ENCODE measurements at regions not wholly inside any gene's neighbourhood (a gene's known extent, or its start where the extent isn't known, plus 50 kb on each side); places are given as distances from the start of the nearest gene placed in this dataset.

DNA sequence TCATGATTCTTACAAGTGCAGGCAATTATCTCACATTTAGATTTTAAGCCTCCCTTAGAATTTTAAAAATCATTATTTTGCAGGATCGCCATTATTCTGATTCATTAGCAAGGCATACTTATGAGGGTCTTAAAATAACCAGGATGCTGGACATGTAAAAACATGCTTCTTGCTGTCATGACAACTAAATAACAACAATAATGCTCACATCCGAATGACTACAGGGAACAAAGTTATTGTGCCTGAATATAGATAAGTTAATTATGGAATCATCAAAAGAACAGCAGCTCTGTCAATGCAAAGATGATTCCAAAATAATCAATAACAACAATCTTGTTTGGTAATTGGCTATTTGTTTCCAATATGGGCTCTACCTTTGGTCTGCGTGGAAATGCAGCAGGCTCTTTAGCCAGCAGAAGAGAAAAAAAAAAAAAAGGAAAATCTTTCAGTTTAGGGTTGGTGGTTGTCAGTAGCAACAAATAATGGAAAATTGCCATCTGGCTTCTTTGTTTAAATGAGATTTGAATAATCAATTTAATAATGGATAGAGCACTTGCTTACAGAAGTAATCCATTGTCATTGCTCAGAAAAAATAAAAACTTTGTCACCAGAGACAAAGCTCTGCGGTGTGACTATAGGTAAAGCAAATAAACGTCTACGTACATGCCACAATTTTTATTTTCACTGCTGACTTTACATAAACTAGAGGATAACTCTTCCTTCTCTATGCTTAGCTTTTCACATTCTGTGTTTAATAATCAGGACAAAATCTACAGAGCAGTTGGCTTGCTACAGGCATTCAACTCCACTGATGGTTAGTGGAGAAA lies 468.9 kb upstream of the TSHZ3 start:
- Histone ChIP-seq H3K27ac (ENCODE audit: low read depth, low read length) (peak overlapping the region; percentile 71; the same call in 1 of the 2 replicates), H3K9ac (ENCODE audit: low read depth, low read length) (no peak overlapping the region), H3K9me3 (ENCODE audit: insufficient read depth, low read depth, low read length) (no peaks in the 10 kb centered on the region), H3K4me1 (ENCODE audit: insufficient read depth, low read length) (peaks cover 12% of the 10 kb centered on the region), H3K27me3 (ENCODE audit: insufficient read depth, low read length) (no peaks in the 10 kb centered on the region), H3K4me3 (ENCODE audit: low read length) (no peak overlapping the region), H3K36me3 (ENCODE audit: insufficient read depth, low read length) (no peaks in the 10 kb centered on the region)
- 90% methylated on average over 5 of the region's 6 CpGs for WGBS

DNA sequence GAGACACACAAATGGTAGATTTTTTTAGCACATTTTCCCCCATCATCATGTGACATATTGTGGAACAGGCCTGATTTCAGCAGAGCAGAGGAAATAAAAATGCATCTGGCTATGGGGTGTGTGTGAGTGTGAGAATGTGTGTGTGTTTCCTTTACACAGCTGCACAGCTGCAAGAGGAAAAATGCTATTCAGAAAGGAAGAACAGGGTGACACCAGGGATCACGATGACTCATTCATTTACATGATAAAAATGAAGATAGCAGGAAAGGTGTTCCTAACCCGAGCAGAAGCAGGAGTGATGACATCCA lies 469.5 kb upstream of the TSHZ3 start:
- no peaks in the 10 kb centered on the region for H3K27me3 ChIP-seq (ENCODE audit: insufficient read depth, low read length)
- H3K27ac ChIP-seq (ENCODE audit: low read depth, low read length), result peak overlapping the region; percentile 71; the same call in 1 of the 2 replicates
- no peak overlapping the region for H3K4me3 ChIP-seq (ENCODE audit: low read length)
- no peak overlapping the region for H3K9ac ChIP-seq (ENCODE audit: low read depth, low read length)
- H3K36me3 ChIP-seq (ENCODE audit: insufficient read depth, low read length), result no peaks in the 10 kb centered on the region
- H3K9me3 ChIP-seq (ENCODE audit: insufficient read depth, low read depth, low read length), result no peaks in the 10 kb centered on the region
- 38% methylated on average over 2 of the region's 2 CpGs for WGBS
- H3K4me1 ChIP-seq (ENCODE audit: insufficient read depth, low read length), result peaks cover 12% of the 10 kb centered on the region

DNA sequence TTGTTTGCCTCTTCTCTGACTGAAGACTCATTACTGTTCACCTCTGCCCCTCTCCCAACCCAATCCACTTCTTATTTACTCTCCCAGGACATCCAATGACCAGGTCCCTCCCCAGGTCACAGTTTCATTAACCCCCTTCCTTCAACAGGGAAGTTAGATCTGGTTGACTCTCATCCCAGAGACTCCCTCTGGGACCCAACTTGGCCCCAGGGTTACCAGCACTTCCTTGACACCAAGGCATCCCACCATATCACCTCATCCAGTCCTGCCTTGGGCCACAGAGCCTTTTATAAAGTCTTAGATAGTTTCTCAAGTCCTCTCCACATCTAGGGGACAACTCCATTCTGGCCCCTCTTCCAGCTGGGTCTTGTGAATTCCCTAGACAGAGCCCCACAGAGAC lies 470.6 kb upstream of the TSHZ3 start:
- Histone ChIP-seq H3K36me3 (ENCODE audit: insufficient read depth, low read length) (no peaks in the 10 kb centered on the region), H3K27me3 (ENCODE audit: insufficient read depth, low read length) (no peaks in the 10 kb centered on the region), H3K4me1 (ENCODE audit: insufficient read depth, low read length) (peaks cover 12% of the 10 kb centered on the region), H3K9ac (ENCODE audit: low read depth, low read length) (no peak overlapping the region), H3K27ac (ENCODE audit: low read depth, low read length) (no peak overlapping the region), H3K9me3 (ENCODE audit: insufficient read depth, low read depth, low read length) (no peaks in the 10 kb centered on the region), H3K4me3 (ENCODE audit: low read length) (no peak overlapping the region)

DNA sequence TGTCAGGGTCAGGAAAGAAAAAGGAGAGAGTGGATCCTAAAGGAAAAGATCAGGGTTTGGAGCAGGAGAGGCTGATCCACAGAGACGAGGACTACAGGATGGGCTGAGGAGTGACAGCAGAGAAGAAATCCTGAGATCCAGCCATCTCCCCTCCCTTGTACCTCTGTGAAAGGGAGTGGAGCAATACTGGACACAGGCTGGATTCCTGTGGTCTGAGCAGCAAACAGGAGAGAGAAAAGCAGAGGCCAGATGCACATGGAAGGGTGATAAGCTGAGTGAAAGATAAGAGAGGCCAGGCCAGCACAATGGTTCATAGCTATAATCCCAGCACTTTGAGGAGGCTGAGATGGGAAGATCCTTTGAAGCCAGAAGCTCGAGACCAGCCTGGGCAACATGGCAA lies 472.1 kb upstream of the TSHZ3 start:
- Histone ChIP-seq H3K36me3 (ENCODE audit: insufficient read depth, low read length) (no peaks in the 10 kb centered on the region), H3K27me3 (ENCODE audit: insufficient read depth, low read length) (no peaks in the 10 kb centered on the region), H3K4me1 (ENCODE audit: insufficient read depth, low read length) (peaks cover 12% of the 10 kb centered on the region), H3K4me3 (ENCODE audit: low read length) (no peak overlapping the region), H3K9ac (ENCODE audit: low read depth, low read length) (no peak overlapping the region), H3K9me3 (ENCODE audit: insufficient read depth, low read depth, low read length) (no peaks in the 10 kb centered on the region), H3K27ac (ENCODE audit: low read depth, low read length) (no peak overlapping the region)
- WGBS, result 97% methylated on average over 2 of the region's 2 CpGs

DNA sequence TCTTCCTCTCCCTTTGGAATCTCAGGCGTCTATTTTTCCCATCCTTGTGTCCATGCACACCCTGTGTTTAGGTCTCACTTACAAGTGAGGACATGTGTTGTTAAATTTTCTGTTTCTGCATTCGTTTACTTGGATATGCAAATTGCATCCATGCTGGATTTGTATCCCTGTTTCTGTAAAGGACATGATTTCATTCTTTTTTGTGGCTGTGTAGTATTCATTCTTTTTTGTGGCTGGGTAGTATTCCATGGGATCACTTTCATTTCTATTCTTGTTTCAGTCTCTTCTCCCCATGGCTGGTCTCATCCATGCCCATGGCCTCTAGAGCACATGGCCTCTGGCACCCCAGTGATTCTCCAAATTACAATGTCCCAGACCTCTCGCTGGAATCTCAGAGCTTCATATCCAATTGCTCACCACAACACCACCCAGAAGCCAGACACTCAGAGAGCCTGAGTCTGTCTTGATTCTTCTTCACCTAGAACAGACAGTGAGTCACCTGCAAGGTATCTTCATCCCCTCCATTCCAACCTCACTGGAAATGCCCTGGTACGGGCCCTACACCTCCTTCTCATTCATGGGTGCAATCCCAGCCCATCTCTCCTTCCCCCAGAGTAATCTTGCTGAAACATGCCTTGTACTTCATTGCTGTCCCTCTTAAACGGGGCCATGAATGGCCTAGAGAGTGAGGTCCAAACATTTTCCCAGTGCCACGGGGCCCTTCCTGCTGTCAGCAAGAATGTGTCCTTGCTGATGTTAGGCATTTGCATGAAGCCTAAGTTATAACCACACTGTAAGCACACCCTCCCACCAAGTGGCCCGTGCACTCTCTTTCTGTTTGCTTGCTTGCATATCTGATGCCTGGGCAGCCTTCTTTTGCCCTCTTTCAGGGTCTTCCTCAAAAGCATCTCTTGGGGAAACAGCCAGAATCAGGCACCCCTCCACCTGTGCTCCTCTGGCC lies 476.2 kb upstream of the TSHZ3 start:
- no peaks in the 10 kb centered on the region for H3K4me1 ChIP-seq (ENCODE audit: insufficient read depth, low read length)
- 90% methylated on average over 7 of the region's 7 CpGs for WGBS

DNA sequence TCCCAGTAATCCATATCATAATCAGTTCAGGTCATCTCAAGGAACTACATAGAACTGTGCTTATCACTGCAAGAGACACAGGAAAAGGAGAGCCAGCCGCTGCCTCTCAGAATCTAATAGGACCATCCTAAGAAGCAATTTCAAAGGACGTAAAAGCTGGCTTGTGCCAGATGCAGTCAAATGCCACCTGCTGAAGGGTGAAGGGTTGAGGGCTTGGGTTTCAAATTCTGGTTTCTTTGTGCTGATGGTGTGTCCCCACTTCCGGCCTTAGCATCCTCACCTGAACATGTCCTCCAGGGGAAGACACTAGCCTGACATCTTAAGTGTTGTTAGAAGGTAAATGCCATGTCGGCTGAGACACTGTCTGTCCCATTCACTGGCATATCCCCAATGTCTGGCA lies 477.1 kb upstream of the TSHZ3 start:
- H3K4me1 ChIP-seq (ENCODE audit: insufficient read depth, low read length), result no peaks in the 10 kb centered on the region
- no peak overlapping the region for H3K9ac ChIP-seq (ENCODE audit: low read depth, low read length)
- H3K9me3 ChIP-seq (ENCODE audit: insufficient read depth, low read depth, low read length), result no peaks in the 10 kb centered on the region
- no peak overlapping the region for H3K4me3 ChIP-seq (ENCODE audit: low read length)
- no peaks in the 10 kb centered on the region for H3K36me3 ChIP-seq (ENCODE audit: insufficient read depth, low read length)
- no peak overlapping the region for H3K27ac ChIP-seq (ENCODE audit: low read depth, low read length)
- 94% methylated on average over 4 of the region's 4 CpGs for WGBS
- H3K27me3 ChIP-seq (ENCODE audit: insufficient read depth, low read length), result no peaks in the 10 kb centered on the region

More for the DNA sequence above, 476.2 kb upstream of the TSHZ3 start:
- no peaks in the 10 kb centered on the region for H3K36me3 ChIP-seq (ENCODE audit: insufficient read depth, low read length)
- no peaks in the 10 kb centered on the region for H3K27me3 ChIP-seq (ENCODE audit: insufficient read depth, low read length)
- no peak overlapping the region for H3K9ac ChIP-seq (ENCODE audit: low read depth, low read length)
- H3K4me3 ChIP-seq (ENCODE audit: low read length), result no peak overlapping the region
- no peak overlapping the region for H3K27ac ChIP-seq (ENCODE audit: low read depth, low read length)
- no peaks in the 10 kb centered on the region for H3K9me3 ChIP-seq (ENCODE audit: insufficient read depth, low read depth, low read length)

DNA sequence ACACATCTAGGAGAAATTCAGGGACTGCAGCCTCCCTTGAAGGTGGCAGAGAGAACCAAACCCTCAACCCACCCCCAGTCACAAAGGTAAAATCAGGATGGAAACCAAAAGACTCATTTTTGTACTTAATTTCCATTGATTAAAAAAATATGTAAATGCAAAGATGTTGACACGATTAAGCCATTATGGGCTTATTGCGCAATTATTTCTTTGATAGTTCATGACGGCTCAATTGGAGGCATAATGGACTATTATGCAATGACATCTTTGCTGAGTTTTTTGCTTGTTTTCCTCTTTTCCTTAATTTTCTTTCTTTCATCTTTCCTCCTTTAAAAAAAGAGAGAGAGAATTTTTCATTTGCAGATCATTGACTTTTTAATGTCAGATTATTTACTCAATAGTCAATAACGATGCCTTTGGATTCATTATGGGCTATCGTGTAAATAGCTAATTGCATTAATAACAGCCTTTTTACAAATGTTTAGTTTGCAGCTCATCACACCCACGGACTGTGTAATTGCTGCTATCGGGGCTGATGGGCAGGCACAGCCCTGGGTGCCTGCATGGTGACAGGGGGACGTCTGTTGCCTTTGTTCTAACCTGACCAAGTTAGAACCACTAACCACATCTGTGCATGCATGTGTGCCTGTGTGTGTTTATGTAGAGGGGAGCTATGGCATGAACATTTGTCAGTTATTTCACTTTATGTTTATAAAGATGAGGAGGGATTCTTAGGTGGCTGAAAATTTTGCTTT lies 482.4 kb upstream of the TSHZ3 start:
- Histone ChIP-seq H3K36me3 (ENCODE audit: insufficient read depth, low read length) (no peaks in the 10 kb centered on the region), H3K9me3 (ENCODE audit: insufficient read depth, low read depth, low read length) (peaks cover 7% of the 10 kb centered on the region; the same call in 1 of the 2 replicates), H3K27me3 (ENCODE audit: insufficient read depth, low read length) (no peaks in the 10 kb centered on the region), H3K4me1 (ENCODE audit: insufficient read depth, low read length) (no peaks in the 10 kb centered on the region), H3K9ac (ENCODE audit: low read depth, low read length) (no peak overlapping the region), H3K4me3 (ENCODE audit: low read length) (no peak overlapping the region), H3K27ac (ENCODE audit: low read depth, low read length) (no peak overlapping the region)
- WGBS, result 91% methylated on average over 8 of the region's 8 CpGs

DNA sequence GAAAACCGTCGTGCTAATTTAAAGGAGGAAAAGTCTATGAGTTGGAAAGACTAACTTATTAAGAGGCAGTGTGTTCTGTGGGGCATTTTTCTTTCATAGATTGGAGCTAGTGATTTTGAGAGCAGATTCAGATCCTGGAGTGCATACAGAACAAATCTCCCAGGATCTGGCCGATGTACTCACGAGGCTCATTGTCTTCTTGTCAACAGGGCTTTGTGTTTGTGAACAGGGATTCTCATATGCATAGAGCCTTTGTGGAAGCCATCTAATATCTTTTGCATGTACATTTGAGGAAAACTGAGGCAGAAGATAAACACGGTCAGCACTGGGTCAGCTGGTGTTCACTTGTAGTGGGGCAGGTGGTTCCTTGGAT lies 482.9 kb upstream of the TSHZ3 start:
- Histone ChIP-seq H3K36me3 (ENCODE audit: insufficient read depth, low read length) (no peaks in the 10 kb centered on the region), H3K9ac (ENCODE audit: low read depth, low read length) (no peak overlapping the region), H3K4me3 (ENCODE audit: low read length) (no peak overlapping the region), H3K27me3 (ENCODE audit: insufficient read depth, low read length) (no peaks in the 10 kb centered on the region), H3K4me1 (ENCODE audit: insufficient read depth, low read length) (no peaks in the 10 kb centered on the region), H3K27ac (ENCODE audit: low read depth, low read length) (no peak overlapping the region), H3K9me3 (ENCODE audit: insufficient read depth, low read depth, low read length) (peaks cover 7% of the 10 kb centered on the region; the same call in 1 of the 2 replicates)
- 91% methylated on average over 5 of the region's 5 CpGs for WGBS

DNA sequence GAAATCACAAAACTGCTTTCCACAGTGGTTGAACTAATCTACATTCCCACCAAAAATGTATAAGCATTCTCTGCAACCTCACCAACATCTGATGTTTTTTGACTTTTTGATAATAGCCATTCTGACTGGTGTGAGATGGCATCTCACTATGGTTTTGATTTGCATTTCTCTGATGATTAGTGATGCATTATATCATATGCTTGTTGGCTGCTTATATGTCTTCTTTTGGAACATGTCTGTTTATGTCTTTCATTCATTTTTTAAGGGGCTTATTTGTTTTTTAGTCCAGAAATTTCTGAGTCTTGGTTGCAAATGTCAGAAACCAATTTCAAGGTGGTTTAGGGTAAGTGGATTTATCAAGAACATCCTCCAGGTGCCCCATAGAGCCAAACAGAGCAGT lies 484.8 kb upstream of the TSHZ3 start:
- Histone ChIP-seq H3K4me3 (ENCODE audit: low read length) (no peak overlapping the region), H3K27me3 (ENCODE audit: insufficient read depth, low read length) (no peaks in the 10 kb centered on the region), H3K4me1 (ENCODE audit: insufficient read depth, low read length) (peaks cover 4% of the 10 kb centered on the region; the same call in 1 of the 2 replicates), H3K27ac (ENCODE audit: low read depth, low read length) (no peak overlapping the region), H3K9me3 (ENCODE audit: insufficient read depth, low read depth, low read length) (peaks cover 7% of the 10 kb centered on the region; the same call in 1 of the 2 replicates), H3K9ac (ENCODE audit: low read depth, low read length) (no peak overlapping the region), H3K36me3 (ENCODE audit: insufficient read depth, low read length) (no peaks in the 10 kb centered on the region)

DNA sequence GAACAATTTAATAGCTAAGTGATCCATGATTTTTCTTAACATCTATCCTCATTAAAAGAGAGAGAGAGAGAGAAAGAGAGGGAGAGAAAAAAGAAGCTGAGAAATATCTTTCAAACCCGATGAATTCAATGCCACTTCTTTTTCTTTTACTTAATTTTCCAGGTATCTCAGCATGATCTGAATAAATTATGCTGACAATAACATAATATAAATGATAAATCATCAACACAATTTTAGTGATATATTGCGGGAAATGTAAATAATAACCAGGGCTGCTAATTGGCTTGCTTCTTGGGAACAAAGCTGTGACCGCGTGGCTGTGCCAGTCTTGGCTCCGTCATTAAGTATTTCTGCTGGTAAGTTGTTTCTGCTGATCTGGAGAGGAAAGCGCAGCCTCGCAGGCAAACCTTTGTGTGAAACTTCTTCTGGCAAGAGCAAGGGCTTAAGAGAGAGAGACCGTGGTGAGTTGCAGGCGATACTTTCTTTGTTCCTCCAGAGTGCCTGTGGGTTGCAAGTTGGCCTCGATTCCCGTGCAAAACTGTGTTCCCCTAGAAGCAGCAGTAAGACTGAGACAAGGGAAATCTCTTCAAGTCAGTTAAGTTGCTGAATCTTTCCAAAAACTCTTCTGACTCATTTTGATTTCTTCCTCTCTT lies 489.1 kb upstream of the TSHZ3 start:
- no peak overlapping the region for H3K9ac ChIP-seq (ENCODE audit: low read depth, low read length)
- peaks cover 4% of the 10 kb centered on the region; the same call in 1 of the 2 replicates for H3K4me1 ChIP-seq (ENCODE audit: insufficient read depth, low read length)
- H3K4me3 ChIP-seq (ENCODE audit: low read length), result no peak overlapping the region
- 78% methylated on average over 10 of the region's 11 CpGs for WGBS
- H3K36me3 ChIP-seq (ENCODE audit: insufficient read depth, low read length), result no peaks in the 10 kb centered on the region
- H3K27me3 ChIP-seq (ENCODE audit: insufficient read depth, low read length), result no peaks in the 10 kb centered on the region
- H3K27ac ChIP-seq (ENCODE audit: low read depth, low read length), result no peak overlapping the region
- H3K9me3 ChIP-seq (ENCODE audit: insufficient read depth, low read depth, low read length), result peaks cover 14% of the 10 kb centered on the region
